HepG2 (cell line): ENCODE measurements at regions not wholly inside any gene's neighbourhood (a gene's known extent, or its start where the extent isn't known, plus 50 kb on each side); places are given as distances from the start of the nearest gene placed in this dataset.

Source experiments
- AHR ChIP-seq: IDR thresholded peaks from 2 replicates; pipeline ENCODE4 v1.6.1; 2018; ENCODE audit warnings: missing genetic modification reagents, missing compliant biosample characterization
- CHD4 ChIP-seq: fragments of 200-600 bp; sonication (generic); IDR thresholded peaks from 2 replicates; pipeline ENCODE4 v1.7.0; 2017; ENCODE audit warnings: mild to moderate bottlenecking, low read length, borderline replicate concordance
- FOXK1 ChIP-seq: sonication (generic); formaldehyde crosslinking; IDR thresholded peaks from 2 replicates; pipeline ENCODE4 v1.4.0; 2020; ENCODE audit warnings: low read depth, missing genetic modification reagents, borderline replicate concordance
- HDAC1 ChIP-seq: sonication (generic); formaldehyde crosslinking; IDR thresholded peaks from 2 replicates; pipeline ENCODE4 v1.5.1; 2020; ENCODE audit warnings: mild to moderate bottlenecking, missing genetic modification reagents
- MED8 ChIP-seq: sonication (generic); formaldehyde crosslinking; IDR thresholded peaks from 2 replicates; pipeline ENCODE4 v1.8.1; 2023; ENCODE audit warnings: mild to moderate bottlenecking, missing genetic modification reagents; ENCODE audit not compliant: insufficient replicate concordance
- NFIB ChIP-seq: sonication (generic); formaldehyde crosslinking; IDR thresholded peaks from 2 replicates; pipeline ENCODE4 v1.9.0; 2021; ENCODE audit warnings: missing genetic modification reagents, mild to moderate bottlenecking, borderline replicate concordance
- NPAS2 ChIP-seq: sonication (generic); formaldehyde crosslinking; IDR thresholded peaks from 2 replicates; pipeline ENCODE4 v1.8.0; 2022; ENCODE audit warnings: mild to moderate bottlenecking, missing genetic modification reagents, borderline replicate concordance
- NR2F6 ChIP-seq, 2 experiments: IDR thresholded peaks; 2 replicates each; pipeline ENCODE4 v1.6.1; 2016; ENCODE audit warnings: antibody characterized with exemption in 1 of 2, mild to moderate bottlenecking in 1 of 2
- POLR2AphosphoS2 ChIP-seq: IDR thresholded peaks from 2 replicates; pipeline ENCODE4 v1.6.1; 2011; ENCODE audit warnings: low read depth, low read length, improper control_type of control experiment
- SAFB2 ChIP-seq: sonication (generic); formaldehyde crosslinking; IDR thresholded peaks from 2 replicates; pipeline ENCODE4 v1.5.1; 2020; ENCODE audit warnings: missing genetic modification reagents, low read depth, mild to moderate bottlenecking, borderline replicate concordance
- TARDBP ChIP-seq: sonication (generic); formaldehyde crosslinking; IDR thresholded peaks from 2 replicates; pipeline ENCODE4 v1.8.0; 2022; ENCODE audit warnings: mild to moderate bottlenecking, missing genetic modification reagents
- TBX3 ChIP-seq: fragments of 450-650 bp; IDR thresholded peaks from 2 replicates; pipeline ENCODE4 v1.6.1; 2017; ENCODE audit warnings: antibody characterized with exemption, mild to moderate bottlenecking, inconsistent platforms, borderline replicate concordance
- ZNF124 ChIP-seq: sonication (generic); formaldehyde crosslinking; IDR thresholded peaks from 2 replicates; pipeline ENCODE4 v1.4.0; 2020; ENCODE audit warnings: missing genetic modification reagents
- ZNF251 ChIP-seq: sonication (generic); formaldehyde crosslinking; IDR thresholded peaks from 2 replicates; pipeline ENCODE4 v1.9.0; 2021; ENCODE audit warnings: mild to moderate bottlenecking, missing genetic modification reagents
- ZNF382 ChIP-seq: sonication (generic); formaldehyde crosslinking; IDR thresholded peaks from 2 replicates; pipeline ENCODE4 v1.5.0; 2020; ENCODE audit warnings: missing genetic modification reagents, mild to moderate bottlenecking, borderline replicate concordance
- ZNF567 ChIP-seq: sonication (generic); formaldehyde crosslinking; IDR thresholded peaks from 2 replicates; pipeline ENCODE4 v1.8.1; 2023; ENCODE audit warnings: mild to moderate bottlenecking, missing genetic modification reagents, borderline replicate concordance
- ZNF619 ChIP-seq: sonication (generic); formaldehyde crosslinking; IDR thresholded peaks from 2 replicates; pipeline ENCODE4 v1.4.0; 2020; ENCODE audit warnings: mild to moderate bottlenecking, missing genetic modification reagents
- ZNF766 ChIP-seq: sonication (generic); formaldehyde crosslinking; IDR thresholded peaks from 2 replicates; pipeline ENCODE4 v1.5.0; 2020; ENCODE audit warnings: missing genetic modification reagents, borderline replicate concordance
- ZNF772 ChIP-seq: sonication (generic); formaldehyde crosslinking; IDR thresholded peaks from 2 replicates; pipeline ENCODE4 v1.5.0; 2020; ENCODE audit warnings: mild to moderate bottlenecking, missing genetic modification reagents
- TF ChIP-seq, protein P1 (sequence below): sonication (generic); formaldehyde crosslinking; IDR thresholded peaks from 2 replicates; pipeline ENCODE4 v1.9.0; 2021; ENCODE audit warnings: missing genetic modification reagents, mild to moderate bottlenecking, borderline replicate concordance
- TF ChIP-seq, protein P2 (sequence below): sonication (generic); formaldehyde crosslinking; IDR thresholded peaks from 2 replicates; pipeline ENCODE4 v1.5.0; 2020; ENCODE audit warnings: missing genetic modification reagents
- TF ChIP-seq, protein P3 (sequence below): IDR thresholded peaks from 2 replicates; pipeline ENCODE4 v1.6.1; 2016; ENCODE audit warnings: missing compliant biosample characterization, missing genetic modification reagents, borderline replicate concordance
- TF ChIP-seq, protein P4 (sequence below): sonication (generic); formaldehyde crosslinking; IDR thresholded peaks from 2 replicates; pipeline ENCODE4 v1.5.0; 2020; ENCODE audit warnings: missing genetic modification reagents
- TF ChIP-seq, protein P5 (sequence below): sonication (generic); formaldehyde crosslinking; conservative IDR thresholded peaks from 2 replicates; pipeline ENCODE4 v1.5.0; 2020; ENCODE audit warnings: missing genetic modification reagents

DNA sequence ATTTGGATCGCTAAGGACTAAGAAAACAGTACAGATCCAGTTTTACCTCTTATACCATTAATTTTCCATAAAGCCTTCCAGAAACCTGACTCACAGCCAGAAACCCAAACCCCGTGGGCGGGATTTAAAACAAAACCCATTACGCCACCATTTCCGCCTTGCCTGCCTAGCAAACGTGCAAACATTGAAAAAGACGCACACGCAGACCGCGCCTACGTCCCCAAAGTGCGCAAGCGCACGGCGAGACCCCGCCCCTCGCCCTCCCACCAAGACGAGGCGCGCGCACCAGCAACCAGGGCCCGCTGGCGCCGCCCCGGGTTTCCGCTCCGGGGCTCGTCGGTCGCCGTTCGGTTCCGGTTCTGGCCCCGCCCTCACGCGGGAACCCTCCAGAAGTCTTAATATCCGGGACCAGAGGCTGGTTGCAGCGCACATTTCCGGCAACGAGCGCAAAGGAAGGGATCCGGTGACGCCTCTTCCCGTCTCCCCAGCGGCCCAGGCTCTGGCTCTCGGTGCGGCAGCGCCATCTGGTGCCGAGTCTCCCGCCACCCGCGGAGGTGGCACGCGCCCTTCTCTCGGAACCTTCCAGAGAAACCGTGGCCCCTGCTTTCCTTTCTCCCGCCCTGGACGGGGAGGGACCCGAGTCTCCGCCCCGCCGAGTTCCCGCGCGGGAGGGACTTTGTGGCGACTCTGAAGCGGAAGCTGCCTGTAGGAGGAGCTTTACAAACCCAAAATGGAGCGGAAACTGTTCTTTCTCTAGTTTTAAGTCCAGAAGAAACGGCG is 256.9 kb upstream of the STARD13 start (continued):
- peak; percentile 84 for TF ChIP-seq TARDBP (CRISPR knock-in tag)
- peak; percentile 73; the same call in 1 of the 2 replicates for TF ChIP-seq TBX3
- TF ChIP-seq, protein P1, sequence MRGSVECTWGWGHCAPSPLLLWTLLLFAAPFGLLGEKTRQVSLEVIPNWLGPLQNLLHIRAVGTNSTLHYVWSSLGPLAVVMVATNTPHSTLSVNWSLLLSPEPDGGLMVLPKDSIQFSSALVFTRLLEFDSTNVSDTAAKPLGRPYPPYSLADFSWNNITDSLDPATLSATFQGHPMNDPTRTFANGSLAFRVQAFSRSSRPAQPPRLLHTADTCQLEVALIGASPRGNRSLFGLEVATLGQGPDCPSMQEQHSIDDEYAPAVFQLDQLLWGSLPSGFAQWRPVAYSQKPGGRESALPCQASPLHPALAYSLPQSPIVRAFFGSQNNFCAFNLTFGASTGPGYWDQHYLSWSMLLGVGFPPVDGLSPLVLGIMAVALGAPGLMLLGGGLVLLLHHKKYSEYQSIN (CRISPR knock-in tag) = no peak
- no peak for TF ChIP-seq ZNF382 (CRISPR knock-in tag)
- TF ChIP-seq NFIB (CRISPR knock-in tag) = 0 out of 2 replicates have a peak, but pooled peaks have one; percentile 75
- TF ChIP-seq, protein P2, sequence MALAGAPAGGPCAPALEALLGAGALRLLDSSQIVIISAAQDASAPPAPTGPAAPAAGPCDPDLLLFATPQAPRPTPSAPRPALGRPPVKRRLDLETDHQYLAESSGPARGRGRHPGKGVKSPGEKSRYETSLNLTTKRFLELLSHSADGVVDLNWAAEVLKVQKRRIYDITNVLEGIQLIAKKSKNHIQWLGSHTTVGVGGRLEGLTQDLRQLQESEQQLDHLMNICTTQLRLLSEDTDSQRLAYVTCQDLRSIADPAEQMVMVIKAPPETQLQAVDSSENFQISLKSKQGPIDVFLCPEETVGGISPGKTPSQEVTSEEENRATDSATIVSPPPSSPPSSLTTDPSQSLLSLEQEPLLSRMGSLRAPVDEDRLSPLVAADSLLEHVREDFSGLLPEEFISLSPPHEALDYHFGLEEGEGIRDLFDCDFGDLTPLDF = peak; percentile 99
- TF ChIP-seq ZNF766 (CRISPR knock-in tag) = peak; percentile 98; the same call in 1 of the 2 replicates
- peak; percentile 95 for TF ChIP-seq ZNF772 (CRISPR knock-in tag)
- peak; percentile 13; the same call in 1 of the 2 replicates for TF ChIP-seq NR2F6 (IDR thresholded peaks at IDR 0.05)
- no peak; the same call in none of the 2 replicates for TF ChIP-seq NR2F6 (CRISPR knock-in tag; IDR thresholded peaks at IDR 0.05)
- no peak for TF ChIP-seq MED8 (CRISPR knock-in tag)
- TF ChIP-seq ZNF124 (CRISPR knock-in tag) = peak; percentile 90
- TF ChIP-seq, protein P3, sequence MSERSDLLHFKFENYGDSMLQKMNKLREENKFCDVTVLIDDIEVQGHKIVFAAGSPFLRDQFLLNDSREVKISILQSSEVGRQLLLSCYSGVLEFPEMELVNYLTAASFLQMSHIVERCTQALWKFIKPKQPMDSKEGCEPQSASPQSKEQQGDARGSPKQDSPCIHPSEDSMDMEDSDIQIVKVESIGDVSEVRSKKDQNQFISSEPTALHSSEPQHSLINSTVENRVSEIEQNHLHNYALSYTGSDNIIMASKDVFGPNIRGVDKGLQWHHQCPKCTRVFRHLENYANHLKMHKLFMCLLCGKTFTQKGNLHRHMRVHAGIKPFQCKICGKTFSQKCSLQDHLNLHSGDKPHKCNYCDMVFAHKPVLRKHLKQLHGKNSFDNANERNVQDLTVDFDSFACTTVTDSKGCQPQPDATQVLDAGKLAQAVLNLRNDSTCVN (CRISPR knock-in tag) = peak; percentile 93; the same call in 1 of the 2 replicates
- TF ChIP-seq, protein P4, sequence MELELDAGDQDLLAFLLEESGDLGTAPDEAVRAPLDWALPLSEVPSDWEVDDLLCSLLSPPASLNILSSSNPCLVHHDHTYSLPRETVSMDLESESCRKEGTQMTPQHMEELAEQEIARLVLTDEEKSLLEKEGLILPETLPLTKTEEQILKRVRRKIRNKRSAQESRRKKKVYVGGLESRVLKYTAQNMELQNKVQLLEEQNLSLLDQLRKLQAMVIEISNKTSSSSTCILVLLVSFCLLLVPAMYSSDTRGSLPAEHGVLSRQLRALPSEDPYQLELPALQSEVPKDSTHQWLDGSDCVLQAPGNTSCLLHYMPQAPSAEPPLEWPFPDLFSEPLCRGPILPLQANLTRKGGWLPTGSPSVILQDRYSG = peak; percentile 86; the same call in 1 of the 2 replicates
- TF ChIP-seq CHD4 = no peak
- TF ChIP-seq, protein P5, sequence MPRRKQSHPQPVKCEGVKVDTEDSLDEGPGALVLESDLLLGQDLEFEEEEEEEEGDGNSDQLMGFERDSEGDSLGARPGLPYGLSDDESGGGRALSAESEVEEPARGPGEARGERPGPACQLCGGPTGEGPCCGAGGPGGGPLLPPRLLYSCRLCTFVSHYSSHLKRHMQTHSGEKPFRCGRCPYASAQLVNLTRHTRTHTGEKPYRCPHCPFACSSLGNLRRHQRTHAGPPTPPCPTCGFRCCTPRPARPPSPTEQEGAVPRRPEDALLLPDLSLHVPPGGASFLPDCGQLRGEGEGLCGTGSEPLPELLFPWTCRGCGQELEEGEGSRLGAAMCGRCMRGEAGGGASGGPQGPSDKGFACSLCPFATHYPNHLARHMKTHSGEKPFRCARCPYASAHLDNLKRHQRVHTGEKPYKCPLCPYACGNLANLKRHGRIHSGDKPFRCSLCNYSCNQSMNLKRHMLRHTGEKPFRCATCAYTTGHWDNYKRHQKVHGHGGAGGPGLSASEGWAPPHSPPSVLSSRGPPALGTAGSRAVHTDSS (CRISPR knock-in tag) = no peak
- peak; percentile 63; the same call in 1 of the 2 replicates for TF ChIP-seq ZNF251 (CRISPR knock-in tag)
- peak; percentile 94 for TF ChIP-seq AHR
- TF ChIP-seq ZNF619 (CRISPR knock-in tag) = peak; percentile 99
- peak; percentile 96; the same call in 1 of the 2 replicates for TF ChIP-seq SAFB2
- TF ChIP-seq HDAC1 (CRISPR knock-in tag) = peak; percentile 96
- TF ChIP-seq FOXK1 (CRISPR knock-in tag) = peak; percentile 91
- TF ChIP-seq ZNF567 (CRISPR knock-in tag) = peak; percentile 95; the same call in 1 of the 2 replicates
- no peak for TF ChIP-seq NPAS2
- TF ChIP-seq POLR2AphosphoS2 = no peak
